B cell (primary cell): ENCODE measurements at regions not wholly inside any gene's neighbourhood (a gene's known extent, or its start where the extent isn't known, plus 50 kb on each side); places are given as distances from the start of the nearest gene placed in this dataset.

Experiments used
- ATAC-seq: fragments of 200-7000 bp; cut with Tn5 transposase; one replicate; pipeline ENCODE4 v1.10.0; 2021; ENCODE audit warnings: low read depth, mild to moderate bottlenecking, moderate number of reproducible peaks, moderate library complexity
- CTCF ChIA-PET: fragments of 350-600 bp; sonication (Branson Sonifier 250); formaldehyde crosslinking; loops from one replicate; lab custom pipeline; 2021; ENCODE audit warnings: antibody characterized with exemption, inconsistent platforms; lab: Charles Lee
- POLR2A ChIA-PET: fragments of 350-600 bp; sonication (Branson Sonifier 250); formaldehyde crosslinking; loops from one replicate; lab custom pipeline; 2021; ENCODE audit warnings: antibody characterized with exemption; lab: Charles Lee
- DNase-seq: peaks from one replicate; pipeline ENCODE4 v3.0.0; 2013
- H2AFZ ChIP-seq: 2 replicates; pipeline ENCODE4 v1.6.1; 2012; ENCODE audit warnings: mild to moderate bottlenecking, low read depth, low read length; ENCODE audit not compliant: insufficient read depth, poor library complexity, severe bottlenecking
- H3K27ac ChIP-seq, 2 donors: 1 replicate in 1 of 2; 2 replicates in 1 of 2; pipeline ENCODE4 v1.5.1; 2012 to 2013; ENCODE audit warnings: low read length in 2 of 2, mild to moderate bottlenecking in 2 of 2, moderate library complexity in 1 of 2
- H3K27me3 ChIP-seq, 4 experiments: fragments of 200-600 bp in 1 of 4; sonication (generic) in 1 of 4; replicated peaks in 1 of 4; 1 replicate in 2 of 4; 2 replicates in 2 of 4; pipeline versions ENCODE4 v1.6.1 to v1.7.0; 2013 to 2016; ENCODE audit warnings: low read length in 3 of 4, mild to moderate bottlenecking in 2 of 4, mixed read lengths in 1 of 4, moderate library complexity in 1 of 4; ENCODE audit not compliant: insufficient read depth in 4 of 4, control insufficient read depth in 3 of 4; ENCODE audit errors: control extremely low read depth in 1 of 4
- H3K36me3 ChIP-seq, 2 experiments: replicated peaks in 1 of 2; 1 replicate in 1 of 2; 2 replicates in 1 of 2; pipeline versions ENCODE4 v1.6.1 to v1.7.1; 2013; ENCODE audit warnings: low read length in 1 of 2; ENCODE audit not compliant: insufficient read depth in 2 of 2, control insufficient read depth in 1 of 2; ENCODE audit errors: control extremely low read depth in 1 of 2, extremely low read depth in 1 of 2
- H3K4me1 ChIP-seq, 2 donors: fragments of 200-600 bp in 1 of 2; sonication (generic) in 1 of 2; 1 replicate in 1 of 2; 2 replicates in 1 of 2; pipeline versions ENCODE4 v1.5.1 to v1.6.1; 2013 to 2017; ENCODE audit warnings: low read length in 2 of 2; ENCODE audit not compliant: control insufficient read depth in 2 of 2, insufficient read depth in 2 of 2
- H3K4me2 ChIP-seq: replicated peaks from 2 replicates; pipeline ENCODE3; 2012; ENCODE audit warnings: mild to moderate bottlenecking, low read depth, low read length; ENCODE audit not compliant: poor library complexity, severe bottlenecking
- H3K4me3 ChIP-seq, 5 experiments: fragments of 200-600 bp in 1 of 5; sonication (generic) in 1 of 5; 1 replicate in 3 of 5; 2 replicates in 2 of 5; pipeline versions ENCODE4 v1.5.1 to v1.7.0; 2011 to 2016; ENCODE audit warnings: low read length in 4 of 5, mild to moderate bottlenecking in 4 of 5, low read depth in 2 of 5, control low read depth in 1 of 5, moderate library complexity in 1 of 5; ENCODE audit not compliant: insufficient read depth in 1 of 5; ENCODE audit errors: control extremely low read depth in 1 of 5, extremely low read depth in 1 of 5
- H3K79me2 ChIP-seq: fragments of 200-600 bp; sonication (generic); one replicate; pipeline ENCODE4 v1.6.0; 2016; ENCODE audit warnings: low read length; ENCODE audit not compliant: control insufficient read depth, insufficient read depth
- H3K9ac ChIP-seq: fragments of 200-600 bp; sonication (generic); 2 replicates; pipeline ENCODE4 v1.6.1; 2017; ENCODE audit warnings: mild to moderate bottlenecking, low read length, moderate library complexity
- H3K9me3 ChIP-seq, 3 donors: one replicate each; pipeline versions ENCODE4 v1.6.1 to v1.7.1; 2013; ENCODE audit warnings: low read length in 2 of 3; ENCODE audit not compliant: control insufficient read depth in 2 of 3, insufficient read depth in 1 of 3; ENCODE audit errors: control extremely low read depth in 1 of 3
- H4K20me1 ChIP-seq: 2 replicates; pipeline ENCODE4 v1.6.0; 2012; ENCODE audit warnings: mild to moderate bottlenecking, low read length; ENCODE audit not compliant: insufficient read depth, control insufficient read depth, poor library complexity, severe bottlenecking
- H3K27ac Mint-ChIP-seq: one replicate; pipeline ENCODE4 v1.8.0; 2021; ENCODE audit warnings: mixed read lengths
- H3K27me3 Mint-ChIP-seq: one replicate; pipeline ENCODE4 v1.8.0; 2021; ENCODE audit warnings: mixed read lengths
- H3K4me1 Mint-ChIP-seq: one replicate; pipeline ENCODE4 v1.8.0; 2021; ENCODE audit warnings: mixed read lengths
- H3K4me3 Mint-ChIP-seq: one replicate; pipeline ENCODE4 v1.8.0; 2021; ENCODE audit warnings: mixed read lengths
- H3K9me3 Mint-ChIP-seq: one replicate; pipeline ENCODE4 v1.8.0; 2022; ENCODE audit warnings: mixed read lengths; ENCODE audit not compliant: insufficient read depth
- EZH2 ChIP-seq: IDR thresholded peaks from 2 replicates; pipeline ENCODE4 v1.6.1; 2012; ENCODE audit warnings: borderline replicate concordance, low read depth, mild to moderate bottlenecking, moderate library complexity, low read length; ENCODE audit not compliant: insufficient read depth, poor library complexity, severe bottlenecking
- WGBS: methylation state at CpG from one replicate; pipeline ENCODE4 v1.1.5; 2013; ENCODE audit warnings: missing lambda C conversion rate; ENCODE audit not compliant: insufficient coverage; 5-methylcytosine and 5-hydroxymethylcytosine counted together
- intact Hi-C: fragments of 100-400 bp; cut with micrococcal nuclease; formaldehyde crosslinking; loops from one replicate; pipeline ENCODE4 v1.10.0; 2022

DNA sequence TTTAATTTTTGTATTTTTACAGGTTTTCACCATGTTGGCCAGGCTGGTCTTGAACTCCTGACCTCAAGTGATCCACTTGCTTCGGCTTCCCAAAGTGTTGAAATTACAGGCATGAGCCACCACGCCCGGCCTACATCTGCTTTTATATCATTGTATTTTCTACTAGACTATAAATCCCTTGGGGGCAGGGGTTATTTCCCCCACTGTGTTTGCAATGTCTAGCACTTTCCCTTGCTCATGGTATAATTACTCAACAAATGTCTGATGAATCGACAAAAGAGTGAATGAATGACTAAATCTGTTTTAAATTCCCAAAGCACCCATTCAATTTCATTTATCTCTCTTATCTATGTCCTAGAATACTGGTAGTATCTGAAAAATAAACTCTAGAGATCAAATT lies 244.5 kb upstream of the CSNK1A1L start:
- H3K9ac ChIP-seq: no peak overlapping the region
- no peaks in the 10 kb centered on the region for H4K20me1 ChIP-seq
- 80% methylated on average over 1 of the region's 4 CpGs for WGBS
- Mint-ChIP-seq H3K27ac (no peak overlapping the region), H3K9me3 (no peaks in the 10 kb centered on the region), H3K4me1 (no peaks in the 10 kb centered on the region), H3K27me3 (no peaks in the 10 kb centered on the region), H3K4me3 (no peak overlapping the region)
- H3K36me3 ChIP-seq: no peaks in the 10 kb centered on the region
- ChIA-PET POLR2A (no interaction called here), CTCF (no interaction called here)
- no peaks in the 10 kb centered on the region for H3K9me3 ChIP-seq
- no peak overlapping the region for H3K4me2 ChIP-seq
- DNase-seq (no peak), ATAC-seq (no peak)
- intact Hi-C loops: no loop called here
- TF ChIP-seq EZH2: no peak
- H3K27me3 ChIP-seq: no peaks in the 10 kb centered on the region
- no peak overlapping the region for H2AFZ ChIP-seq
- no peak overlapping the region for H3K27ac ChIP-seq
- no peak overlapping the region for H3K4me3 ChIP-seq
- no peaks in the 10 kb centered on the region for H3K79me2 ChIP-seq
- H3K4me1 ChIP-seq: no peaks in the 10 kb centered on the region

GRCh38 chr13:37348916-37349643 lies 243.6 kb upstream of the CSNK1A1L start:
- Histone ChIP-seq H2AFZ (no peak overlapping the region), H3K4me1 (no peaks in the 10 kb centered on the region), H3K4me3 (no peak overlapping the region), H3K27me3 (no peaks in the 10 kb centered on the region), H3K9ac (no peak overlapping the region), H3K36me3 (no peaks in the 10 kb centered on the region), H4K20me1 (no peaks in the 10 kb centered on the region), H3K9me3 (no peaks in the 10 kb centered on the region), H3K79me2 (no peaks in the 10 kb centered on the region), H3K4me2 (no peak overlapping the region), H3K27ac (no peak overlapping the region)
- ATAC-seq (no peak), DNase-seq (no peak)
- Mint-ChIP-seq H3K9me3 (no peaks in the 10 kb centered on the region), H3K4me3 (no peak overlapping the region), H3K27ac (no peak overlapping the region), H3K4me1 (no peaks in the 10 kb centered on the region), H3K27me3 (no peaks in the 10 kb centered on the region)
- intact Hi-C loops: no loop called here
- WGBS: 50% methylated on average over 1 of the region's 3 CpGs
- CTCF ChIA-PET: no interaction called here
- TF ChIP-seq EZH2: no peak
- POLR2A ChIA-PET: no interaction called here
